ENCODE measurements at regions not wholly inside any gene's neighbourhood (a gene's known extent, or its start where the extent isn't known, plus 50 kb on each side); places are given as distances from the start of the nearest gene placed in this dataset.

DNA sequence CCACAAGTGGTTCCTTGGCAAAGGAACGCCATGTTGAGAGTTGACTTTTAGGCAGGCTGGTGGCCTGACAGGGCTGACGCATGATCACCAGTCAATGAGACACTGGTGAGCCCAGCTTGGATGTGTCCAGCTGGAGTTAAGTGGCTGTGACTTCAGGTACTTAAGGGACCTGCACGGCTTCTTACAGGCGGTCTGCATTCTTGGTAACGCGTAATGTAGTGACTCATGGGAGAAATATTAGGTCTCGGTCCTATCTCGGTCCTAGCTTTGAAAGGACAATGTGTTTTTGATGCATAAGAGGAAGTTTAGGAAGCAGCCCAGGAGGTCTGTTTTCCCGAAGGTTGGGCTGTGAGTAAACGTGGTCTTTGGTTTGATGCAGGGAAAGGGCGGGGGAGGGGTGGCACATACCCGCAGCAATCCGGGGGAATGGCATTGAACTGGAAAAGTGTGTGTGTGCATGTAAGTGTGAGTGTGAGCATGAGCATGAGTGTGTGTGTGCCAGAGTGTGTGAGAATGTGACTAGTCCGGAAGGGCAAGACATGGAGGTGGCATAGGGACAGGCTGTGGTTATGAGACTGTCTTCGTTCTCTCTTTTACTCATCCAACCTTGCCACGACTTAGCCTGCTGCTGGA is 55.3 kb downstream of the FAM43A start:
- TF ChIP-seq, protein P1, sequence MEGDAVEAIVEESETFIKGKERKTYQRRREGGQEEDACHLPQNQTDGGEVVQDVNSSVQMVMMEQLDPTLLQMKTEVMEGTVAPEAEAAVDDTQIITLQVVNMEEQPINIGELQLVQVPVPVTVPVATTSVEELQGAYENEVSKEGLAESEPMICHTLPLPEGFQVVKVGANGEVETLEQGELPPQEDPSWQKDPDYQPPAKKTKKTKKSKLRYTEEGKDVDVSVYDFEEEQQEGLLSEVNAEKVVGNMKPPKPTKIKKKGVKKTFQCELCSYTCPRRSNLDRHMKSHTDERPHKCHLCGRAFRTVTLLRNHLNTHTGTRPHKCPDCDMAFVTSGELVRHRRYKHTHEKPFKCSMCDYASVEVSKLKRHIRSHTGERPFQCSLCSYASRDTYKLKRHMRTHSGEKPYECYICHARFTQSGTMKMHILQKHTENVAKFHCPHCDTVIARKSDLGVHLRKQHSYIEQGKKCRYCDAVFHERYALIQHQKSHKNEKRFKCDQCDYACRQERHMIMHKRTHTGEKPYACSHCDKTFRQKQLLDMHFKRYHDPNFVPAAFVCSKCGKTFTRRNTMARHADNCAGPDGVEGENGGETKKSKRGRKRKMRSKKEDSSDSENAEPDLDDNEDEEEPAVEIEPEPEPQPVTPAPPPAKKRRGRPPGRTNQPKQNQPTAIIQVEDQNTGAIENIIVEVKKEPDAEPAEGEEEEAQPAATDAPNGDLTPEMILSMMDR (IDR thresholded peaks at IDR 0.05), result peak in 1 of 6 experiments; percentile 15
- no peak for TF ChIP-seq POLR2A (IDR thresholded peaks at IDR 0.05)

Measured in thyroid gland (tissue), 4 donors.